ENCODE measurements at regions not wholly inside any gene's neighbourhood (a gene's known extent, or its start where the extent isn't known, plus 50 kb on each side); places are given as distances from the start of the nearest gene placed in this dataset.

DNA sequence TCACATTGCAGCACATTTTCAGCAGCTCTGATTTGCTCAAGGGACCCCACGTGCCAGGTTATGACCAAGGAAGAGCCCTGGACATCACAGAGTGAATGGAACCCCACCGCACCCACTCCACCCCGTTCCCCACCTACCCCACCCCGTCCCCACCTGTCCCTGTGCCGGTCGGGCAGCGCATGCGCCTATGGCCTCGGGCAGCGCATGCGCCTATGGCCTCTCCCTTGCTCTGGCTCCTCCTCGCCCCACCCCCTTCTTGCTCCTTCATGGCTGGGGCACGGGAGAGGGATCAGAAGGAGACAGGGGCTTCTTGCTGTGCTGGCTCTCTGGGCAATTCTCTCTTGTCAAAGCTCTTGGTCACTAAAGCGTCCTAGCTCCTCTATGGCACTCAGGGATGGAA is 371.8 kb upstream of the HS6ST1 start:
- H3K27ac ChIP-seq: no peak overlapping the region
- no peak overlapping the region for H3K4me3 ChIP-seq
- no peaks in the 10 kb centered on the region for H3K4me1 ChIP-seq
- intact Hi-C loops (cut with DNase I): no loop called here
- TF ChIP-seq POLR2A (IDR thresholded peaks at IDR 0.05): no peak
- no peak for TF ChIP-seq CTCF (IDR thresholded peaks at IDR 0.05)
- 88 to 94% methylated on average over 7 to 11 of the region's 14 CpGs for WGBS, 2 donors
- H3K9me3 ChIP-seq: no peaks in the 10 kb centered on the region
- no peaks in the 10 kb centered on the region for H3K27me3 ChIP-seq
- ATAC-seq (no peak), DNase-seq (no peak)
- H3K36me3 ChIP-seq (replicated peaks in 1 of 2; ENCODE audit: insufficient read depth in 1 of 2, low read depth in 2 of 2): no peaks in the 10 kb centered on the region

- no peak overlapping the region for H3K27ac ChIP-seq
- intact Hi-C loops (cut with DNase I): no loop called here
- WGBS, 2 donors: 80 to 82% methylated on average over 8 to 9 of the region's 9 CpGs
- H3K36me3 ChIP-seq (replicated peaks in 1 of 2; ENCODE audit: insufficient read depth in 1 of 2, low read depth in 2 of 2): no peaks in the 10 kb centered on the region
- no peaks in the 10 kb centered on the region for H3K27me3 ChIP-seq
- TF ChIP-seq POLR2A (IDR thresholded peaks at IDR 0.05): no peak
- TF ChIP-seq CTCF (IDR thresholded peaks at IDR 0.05): no peak
- no peak for DNase-seq
- H3K4me1 ChIP-seq: no peaks in the 10 kb centered on the region
- H3K4me3 ChIP-seq: no peak overlapping the region
- no peaks in the 10 kb centered on the region for H3K9me3 ChIP-seq
- no peak for ATAC-seq
Observed at GRCh38 chr2:128690869-128691268, 372.2 kb upstream of the HS6ST1 start.

DNA sequence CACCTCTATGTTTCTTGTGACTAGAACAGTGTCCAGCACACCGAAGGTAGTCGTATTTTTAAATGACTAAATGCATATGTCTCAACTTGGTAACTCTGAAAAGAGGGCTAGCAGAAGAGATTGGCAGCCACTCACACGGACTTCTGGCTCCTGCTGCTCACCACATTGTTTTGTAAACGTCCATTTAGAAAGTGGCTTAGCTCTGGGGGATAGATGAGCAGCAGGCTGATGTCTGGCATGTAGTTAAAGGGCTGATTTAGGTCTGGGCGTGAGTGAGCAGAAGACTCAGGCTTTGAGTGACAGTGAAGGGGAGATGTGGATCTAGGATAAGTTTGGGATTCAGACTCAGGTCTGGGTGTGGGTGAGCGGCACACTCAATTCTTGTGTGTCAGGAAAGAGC is 372.9 kb upstream of the HS6ST1 start:
- H3K4me1 ChIP-seq: no peaks in the 10 kb centered on the region
- H3K9me3 ChIP-seq: no peaks in the 10 kb centered on the region
- H3K27ac ChIP-seq: no peak overlapping the region
- no peaks in the 10 kb centered on the region for H3K36me3 ChIP-seq (replicated peaks in 1 of 2; ENCODE audit: insufficient read depth in 1 of 2, low read depth in 2 of 2)
- ATAC-seq: no peak
- no peak overlapping the region for H3K4me3 ChIP-seq
- no peak for DNase-seq
- H3K27me3 ChIP-seq: no peaks in the 10 kb centered on the region
- TF ChIP-seq POLR2A (IDR thresholded peaks at IDR 0.05): no peak
- TF ChIP-seq CTCF (IDR thresholded peaks at IDR 0.05): no peak
- intact Hi-C loops (cut with DNase I): no loop called here
- WGBS, 2 donors: 70 to 74% methylated on average over 6 of the region's 6 CpGs

- no peak for ATAC-seq
- no peaks in the 10 kb centered on the region for H3K27me3 ChIP-seq
- no peaks in the 10 kb centered on the region for H3K36me3 ChIP-seq (replicated peaks in 1 of 2; ENCODE audit: insufficient read depth in 1 of 2, low read depth in 2 of 2)
- no peak overlapping the region for H3K27ac ChIP-seq
- no peaks in the 10 kb centered on the region for H3K9me3 ChIP-seq
- DNase-seq: no peak
- intact Hi-C loops (cut with DNase I): no loop called here
- 74 to 83% methylated on average over 10 to 15 of the region's 15 CpGs for WGBS, 2 donors
- no peaks in the 10 kb centered on the region for H3K4me1 ChIP-seq
- TF ChIP-seq CTCF (IDR thresholded peaks at IDR 0.05): no peak
- no peak for TF ChIP-seq POLR2A (IDR thresholded peaks at IDR 0.05)
- H3K4me3 ChIP-seq: no peak overlapping the region
Observed at GRCh38 chr2:128692895-128693742, 374.5 kb upstream of the HS6ST1 start.

GRCh38 chr2:128693743-128694029 is 375.0 kb upstream of the HS6ST1 start:
- no peak overlapping the region for H3K4me3 ChIP-seq
- H3K36me3 ChIP-seq (replicated peaks in 1 of 2; ENCODE audit: insufficient read depth in 1 of 2, low read depth in 2 of 2): no peaks in the 10 kb centered on the region
- no peak overlapping the region for H3K27ac ChIP-seq
- no peak for DNase-seq
- TF ChIP-seq POLR2A (IDR thresholded peaks at IDR 0.05): no peak
- no peak for TF ChIP-seq CTCF (IDR thresholded peaks at IDR 0.05)
- no peaks in the 10 kb centered on the region for H3K4me1 ChIP-seq
- no peaks in the 10 kb centered on the region for H3K27me3 ChIP-seq
- H3K9me3 ChIP-seq: no peaks in the 10 kb centered on the region
- intact Hi-C loops (cut with DNase I): no loop called here
- no peak for ATAC-seq
- 77 to 78% methylated on average over 7 of the region's 7 CpGs for WGBS, 2 donors
